Endodermal cell (in vitro differentiated cells): ENCODE measurements at regions not wholly inside any gene's neighbourhood (a gene's known extent, or its start where the extent isn't known, plus 50 kb on each side); places are given as distances from the start of the nearest gene placed in this dataset.
"Not testable (repeated sequence)": the region's sequence is repeated elsewhere in the genome, so short reads cannot be mapped to it uniquely, and the experiment has no call there.

ENCODE experiments used
- DNase-seq: peaks from one replicate; pipeline ENCODE4 v3.0.0-alpha.2; 2017
- H3K27ac ChIP-seq: 2 replicates; pipeline ENCODE4 v1.5.1; 2013; ENCODE audit warnings: mild to moderate bottlenecking, low read depth, low read length, moderate library complexity
- H3K27me3 ChIP-seq: 2 replicates; pipeline ENCODE4 v1.6.1; 2013; ENCODE audit warnings: mild to moderate bottlenecking, low read length, moderate library complexity; ENCODE audit not compliant: insufficient read depth, control insufficient read depth, poor library complexity, severe bottlenecking
- H3K36me3 ChIP-seq: 2 replicates; pipeline ENCODE4 v1.7.0; 2013; ENCODE audit warnings: mild to moderate bottlenecking, low read length, moderate library complexity; ENCODE audit not compliant: control insufficient read depth, insufficient read depth
- H3K4me1 ChIP-seq: one replicate; pipeline ENCODE4 v1.7.0; 2013; ENCODE audit warnings: low read length; ENCODE audit not compliant: control insufficient read depth, insufficient read depth
- H3K4me3 ChIP-seq: 2 replicates; pipeline ENCODE4 v1.5.1; 2013; ENCODE audit warnings: mild to moderate bottlenecking, low read length, moderate library complexity
- H3K9ac ChIP-seq: 2 replicates; pipeline ENCODE4 v1.6.1; 2013; ENCODE audit warnings: mild to moderate bottlenecking, low read length, moderate library complexity; ENCODE audit not compliant: poor library complexity, severe bottlenecking; ENCODE audit errors: extremely low read depth
- H3K9me3 ChIP-seq: 2 replicates; pipeline ENCODE4 v1.6.1; 2013; ENCODE audit warnings: mild to moderate bottlenecking, low read length, moderate library complexity; ENCODE audit not compliant: control insufficient read depth
- H3K27ac Mint-ChIP-seq: 2 replicates; pipeline ENCODE4 v1.8.0; 2020; ENCODE audit warnings: mixed read lengths
- H3K27me3 Mint-ChIP-seq: 2 replicates; pipeline ENCODE4 v1.8.0; 2021; ENCODE audit warnings: mild to moderate bottlenecking, mixed read lengths; ENCODE audit not compliant: insufficient read depth
- H3K36me3 Mint-ChIP-seq: 2 replicates; pipeline ENCODE4 v1.8.0; 2020; ENCODE audit warnings: low read depth, mixed read lengths
- H3K4me1 Mint-ChIP-seq: 2 replicates; pipeline ENCODE4 v1.8.0; 2020; ENCODE audit warnings: mixed read lengths
- H3K4me3 Mint-ChIP-seq: 2 replicates; pipeline ENCODE4 v1.8.0; 2020; ENCODE audit warnings: mild to moderate bottlenecking, moderate library complexity, mixed read lengths
- H3K9me3 Mint-ChIP-seq: 2 replicates; pipeline ENCODE4 v1.8.0; 2020; ENCODE audit warnings: mild to moderate bottlenecking, mixed read lengths
- WGBS, 2 experiments: methylation state at CpG; one replicate each; pipeline versions ENCODE4 v1.1.5 to v1.1.7; 2013; ENCODE audit warnings: missing lambda C conversion rate in 2 of 2, mixed read lengths in 1 of 2; ENCODE audit not compliant: insufficient coverage in 1 of 2, insufficient read length in 1 of 2; 5-methylcytosine and 5-hydroxymethylcytosine counted together
- TF ChIP-seq, protein P1 (sequence below): fragments of 200-600 bp; sonication (generic); conservative IDR thresholded peaks from 2 replicates; pipeline ENCODE4 v1.5.0; 2021; ENCODE audit warnings: antibody characterized with exemption, mild to moderate bottlenecking

DNA sequence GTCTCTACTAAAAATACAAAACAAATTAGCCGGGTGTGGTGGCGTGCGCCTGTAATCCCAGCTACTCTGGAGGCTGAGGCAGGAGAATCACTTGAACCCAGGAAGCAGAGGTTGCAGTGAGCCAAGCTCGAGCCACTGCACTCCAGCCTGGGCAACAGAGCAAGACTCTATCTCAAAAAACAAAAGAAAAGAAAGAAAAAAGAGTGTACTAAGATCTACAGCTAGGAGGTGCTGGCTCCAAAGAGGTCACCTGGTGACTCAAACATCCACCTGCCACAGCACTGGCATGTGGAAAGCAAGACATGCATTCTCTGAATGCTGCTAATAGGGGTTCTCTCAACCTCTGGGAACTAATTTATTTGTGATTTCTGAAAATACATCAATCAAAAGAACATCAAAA is 167.5 kb upstream of the MARCKS start:
- H3K4me1 Mint-ChIP-seq = peaks cover 12% of the 10 kb centered on the region
- TF ChIP-seq, protein P1, sequence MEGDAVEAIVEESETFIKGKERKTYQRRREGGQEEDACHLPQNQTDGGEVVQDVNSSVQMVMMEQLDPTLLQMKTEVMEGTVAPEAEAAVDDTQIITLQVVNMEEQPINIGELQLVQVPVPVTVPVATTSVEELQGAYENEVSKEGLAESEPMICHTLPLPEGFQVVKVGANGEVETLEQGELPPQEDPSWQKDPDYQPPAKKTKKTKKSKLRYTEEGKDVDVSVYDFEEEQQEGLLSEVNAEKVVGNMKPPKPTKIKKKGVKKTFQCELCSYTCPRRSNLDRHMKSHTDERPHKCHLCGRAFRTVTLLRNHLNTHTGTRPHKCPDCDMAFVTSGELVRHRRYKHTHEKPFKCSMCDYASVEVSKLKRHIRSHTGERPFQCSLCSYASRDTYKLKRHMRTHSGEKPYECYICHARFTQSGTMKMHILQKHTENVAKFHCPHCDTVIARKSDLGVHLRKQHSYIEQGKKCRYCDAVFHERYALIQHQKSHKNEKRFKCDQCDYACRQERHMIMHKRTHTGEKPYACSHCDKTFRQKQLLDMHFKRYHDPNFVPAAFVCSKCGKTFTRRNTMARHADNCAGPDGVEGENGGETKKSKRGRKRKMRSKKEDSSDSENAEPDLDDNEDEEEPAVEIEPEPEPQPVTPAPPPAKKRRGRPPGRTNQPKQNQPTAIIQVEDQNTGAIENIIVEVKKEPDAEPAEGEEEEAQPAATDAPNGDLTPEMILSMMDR = peak; percentile 61
- 96% methylated on average over 4 of the region's 4 CpGs; no CpG with 5 or more reads in 1 of the 2 experiments for WGBS, 2 experiments
- not testable (repeated sequence) for H3K27me3 Mint-ChIP-seq, H3K9me3 ChIP-seq, H3K36me3 ChIP-seq, H3K9ac ChIP-seq, H3K36me3 Mint-ChIP-seq, H3K27me3 ChIP-seq, H3K4me3 ChIP-seq, DNase-seq, H3K9me3 Mint-ChIP-seq, H3K4me3 Mint-ChIP-seq, H3K27ac Mint-ChIP-seq, H3K4me1 ChIP-seq, H3K27ac ChIP-seq

DNA sequence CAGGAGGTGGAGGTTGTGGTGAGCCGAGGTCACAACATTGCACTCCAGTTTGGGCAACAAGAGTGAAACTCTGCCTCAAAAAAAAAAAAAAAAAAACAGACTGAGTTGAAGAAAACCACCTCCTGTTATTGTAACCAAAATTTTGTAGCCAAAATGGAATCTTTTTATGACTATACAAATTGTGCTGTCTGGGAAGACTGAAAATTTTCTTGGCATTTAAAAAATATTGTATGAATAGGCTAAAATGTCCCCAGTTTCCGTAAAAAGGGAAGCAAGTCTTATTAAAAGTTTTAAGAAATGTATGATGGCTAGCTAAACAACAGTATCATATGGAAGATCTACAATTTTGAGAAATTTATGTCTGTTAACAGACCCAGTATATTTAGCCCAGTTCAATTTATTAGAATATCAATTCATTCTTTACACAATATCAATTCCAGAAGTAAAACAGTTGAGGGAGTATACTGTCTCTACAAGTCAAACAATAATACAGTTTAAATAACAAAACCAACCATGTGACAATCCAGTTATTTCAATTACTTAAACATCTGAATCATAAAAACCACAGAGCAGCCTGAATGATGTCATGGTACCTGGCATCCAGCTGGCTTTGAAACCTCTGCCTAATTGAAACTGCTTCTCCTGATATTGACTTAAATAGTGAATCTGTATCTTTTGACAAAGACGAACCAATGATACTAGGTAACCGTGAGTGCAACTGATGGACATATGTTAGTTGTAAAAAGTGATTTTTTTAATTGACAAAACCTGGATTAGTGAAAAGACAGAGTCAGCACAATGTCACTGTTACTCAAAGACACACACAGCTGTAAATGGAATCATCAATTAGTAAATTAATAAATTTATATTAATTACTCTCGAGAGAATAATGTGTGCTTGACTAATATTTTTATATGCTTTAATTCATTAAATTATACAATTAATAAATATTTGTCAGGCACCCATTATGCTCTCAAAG is 166.6 kb upstream of the MARCKS start:
- WGBS, 2 experiments = 72 to 93% methylated on average over 3 to 4 of the region's 5 CpGs
- no peaks in the 10 kb centered on the region for H3K9me3 Mint-ChIP-seq

DNA sequence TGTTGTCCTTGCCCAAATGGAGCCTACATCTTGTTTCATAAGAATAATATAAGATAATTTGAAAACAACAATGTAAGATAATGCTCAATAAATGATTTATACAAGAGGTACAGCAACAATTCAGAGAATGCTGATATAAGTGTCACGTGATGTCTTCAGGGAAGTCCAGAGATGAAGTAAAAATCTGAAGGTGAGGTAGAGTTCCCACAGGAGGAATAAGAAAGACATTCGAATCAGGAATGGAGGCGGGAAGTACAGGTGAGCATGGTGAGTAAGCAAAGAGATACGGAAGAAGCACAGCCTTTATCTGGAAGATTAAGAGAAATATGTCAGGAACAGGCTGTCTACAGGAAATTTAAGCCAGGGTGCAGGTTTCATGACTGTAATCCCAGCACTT is 165.9 kb upstream of the MARCKS start:
- DNase-seq = no peak
- Histone ChIP-seq H3K9ac (no peak overlapping the region), H3K27me3 (no peaks in the 10 kb centered on the region), H3K9me3 (no peaks in the 10 kb centered on the region), H3K4me1 (no peaks in the 10 kb centered on the region), H3K4me3 (no peak overlapping the region), H3K27ac (no peak overlapping the region), H3K36me3 (no peaks in the 10 kb centered on the region)
- 93 to 94% methylated on average over 4 of the region's 4 CpGs for WGBS, 2 experiments
- Mint-ChIP-seq H3K36me3 (no peaks in the 10 kb centered on the region), H3K27me3 (no peaks in the 10 kb centered on the region), H3K27ac (no peak overlapping the region), H3K4me1 (peaks cover 7% of the 10 kb centered on the region), H3K9me3 (no peaks in the 10 kb centered on the region), H3K4me3 (no peak overlapping the region)
- TF ChIP-seq, protein P1 = no peak

More for the DNA sequence above, 166.6 kb upstream of the MARCKS start:
- H3K36me3 ChIP-seq = no peaks in the 10 kb centered on the region
- no peak overlapping the region for H3K4me3 ChIP-seq
- TF ChIP-seq, protein P1 = no peak
- H3K27me3 ChIP-seq = no peaks in the 10 kb centered on the region
- no peaks in the 10 kb centered on the region for H3K36me3 Mint-ChIP-seq
- DNase-seq = no peak
- H3K4me1 ChIP-seq = no peaks in the 10 kb centered on the region
- no peak overlapping the region for H3K27ac ChIP-seq
- H3K4me1 Mint-ChIP-seq = peaks cover 12% of the 10 kb centered on the region
- H3K9ac ChIP-seq = no peak overlapping the region
- no peak overlapping the region for H3K4me3 Mint-ChIP-seq
- no peaks in the 10 kb centered on the region for H3K27me3 Mint-ChIP-seq
- H3K9me3 ChIP-seq = no peaks in the 10 kb centered on the region
- no peak overlapping the region for H3K27ac Mint-ChIP-seq
